HG03457 (cell line): ENCODE measurements at regions not wholly inside any gene's neighbourhood (a gene's known extent, or its start where the extent isn't known, plus 50 kb on each side); places are given as distances from the start of the nearest gene placed in this dataset.
A peak's percentile ranks its signal among the peaks of the same experiment; 100 is the strongest.

Experiments used
- ATAC-seq: cut with Tn5 transposase; IDR thresholded peaks from one replicate; pipeline ENCODE4 v1.9.1; 2021; ENCODE audit warnings: moderate number of reproducible peaks; ENCODE audit not compliant: unreplicated experiment

- no peak for ATAC-seq
These were observed 61.2 kb upstream of the RPH3AL start for GRCh38 chr17:413706-414380.

GRCh38 chr17:413016-413350, 60.4 kb upstream of the RPH3AL start:
- ATAC-seq: no peak

- ATAC-seq: no peak
These were observed 59.8 kb upstream of the RPH3AL start for GRCh38 chr17:412211-413015.

GRCh38 chr17:411421-412120, 59.0 kb upstream of the RPH3AL start:
- ATAC-seq: no peak

- ATAC-seq: peak; percentile 12
These were observed 58.2 kb upstream of the RPH3AL start for GRCh38 chr17:410543-411401.

GRCh38 chr17:409848-410542, 57.4 kb upstream of the RPH3AL start:
- peak; percentile 72 for ATAC-seq

- no peak for ATAC-seq
These were observed 56.8 kb upstream of the RPH3AL start for GRCh38 chr17:409308-409847.

- ATAC-seq: no peak
These were observed 52.1 kb upstream of the RPH3AL start for GRCh38 chr17:404703-405102.
